WTC11 (cell line): ENCODE measurements at regions not wholly inside any gene's neighbourhood (a gene's known extent, or its start where the extent isn't known, plus 50 kb on each side); places are given as distances from the start of the nearest gene placed in this dataset.
"Not testable (repeated sequence)": the region's sequence is repeated elsewhere in the genome, so short reads cannot be mapped to it uniquely, and the experiment has no call there.

Experiments
- ATAC-seq: fragments of 200-7000 bp; cut with Tn5 transposase; 2 replicates; pipeline ENCODE4 v1.10.0; 2021; ENCODE audit warnings: mild to moderate bottlenecking, moderate library complexity
- CTCF ChIA-PET: fragments of 300-600 bp; sonication (Branson Sonifier 250); formaldehyde crosslinking; loops from one replicate; lab custom pipeline; 2021; ENCODE audit warnings: antibody characterized with exemption; lab: Charles Lee
- POLR2A ChIA-PET: fragments of 350-600 bp; sonication (Branson Sonifier 250); formaldehyde crosslinking; loops from one replicate; lab custom pipeline; 2021; ENCODE audit warnings: antibody characterized with exemption; lab: Charles Lee
- DNase-seq: peaks from one replicate; pipeline ENCODE4 v3.0.0; 2021; ENCODE audit warnings: low spot score
- H3K27ac Mint-ChIP-seq: 2 replicates; pipeline ENCODE4 v1.8.0; 2021; ENCODE audit warnings: mixed read lengths
- H3K27me3 Mint-ChIP-seq: 2 replicates; pipeline ENCODE4 v1.8.0; 2021; ENCODE audit warnings: low read depth, mild to moderate bottlenecking, moderate library complexity, mixed read lengths
- H3K36me3 Mint-ChIP-seq: 2 replicates; pipeline ENCODE4 v1.8.0; 2021; ENCODE audit warnings: mixed read lengths
- H3K4me1 Mint-ChIP-seq: 2 replicates; pipeline ENCODE4 v1.8.0; 2022; ENCODE audit warnings: mixed read lengths
- H3K4me3 Mint-ChIP-seq: 2 replicates; pipeline ENCODE4 v1.8.0; 2021; ENCODE audit warnings: mild to moderate bottlenecking, moderate library complexity, mixed read lengths
- H3K9me3 Mint-ChIP-seq: 2 replicates; pipeline ENCODE4 v1.8.0; 2021; ENCODE audit warnings: mixed read lengths
- ARID4B ChIP-seq: sonication (generic); formaldehyde crosslinking; IDR thresholded peaks from 2 replicates; pipeline ENCODE4 v1.8.0; 2023; ENCODE audit warnings: missing genetic modification reagents, mild to moderate bottlenecking, borderline replicate concordance
- ATF3 ChIP-seq: sonication (generic); formaldehyde crosslinking; conservative IDR thresholded peaks from 2 replicates; pipeline ENCODE4 v1.8.1; 2022; ENCODE audit warnings: mild to moderate bottlenecking, missing genetic modification reagents
- CDX4 ChIP-seq: fragments of 250-450 bp; sonication (Bioruptor Pico); IDR thresholded peaks from 2 replicates; pipeline ENCODE4 v1.9.0; 2021; ENCODE audit warnings: moderate library complexity, mild to moderate bottlenecking, inconsistent platforms, borderline replicate concordance
- ELF4 ChIP-seq: sonication (generic); formaldehyde crosslinking; IDR thresholded peaks from 2 replicates; pipeline ENCODE4 v1.8.1; 2022; ENCODE audit warnings: low read depth, mild to moderate bottlenecking, moderate library complexity, missing genetic modification reagents
- ETV6 ChIP-seq: sonication (generic); formaldehyde crosslinking; IDR thresholded peaks from 2 replicates; pipeline ENCODE4 v1.8.1; 2022; ENCODE audit warnings: mild to moderate bottlenecking, missing genetic modification reagents
- FOXJ3 ChIP-seq: sonication (generic); formaldehyde crosslinking; IDR thresholded peaks from 2 replicates; pipeline ENCODE4 v1.9.0; 2021; ENCODE audit warnings: missing genetic modification reagents, mild to moderate bottlenecking, borderline replicate concordance
- FOXP1 ChIP-seq: sonication (generic); formaldehyde crosslinking; IDR thresholded peaks from 2 replicates; pipeline ENCODE4 v1.8.0; 2022; ENCODE audit warnings: missing genetic modification reagents, mild to moderate bottlenecking, moderate library complexity, borderline replicate concordance
- NR3C1 ChIP-seq: sonication (generic); formaldehyde crosslinking; conservative IDR thresholded peaks from 2 replicates; pipeline ENCODE4 v1.8.1; 2023; ENCODE audit warnings: low read depth, mild to moderate bottlenecking, missing genetic modification reagents
- OVOL2 ChIP-seq: fragments of 250-450 bp; sonication (Bioruptor Pico); IDR thresholded peaks from 2 replicates; pipeline ENCODE4 v1.9.0; 2021; ENCODE audit warnings: mild to moderate bottlenecking, borderline replicate concordance
- PRDM15 ChIP-seq: sonication (generic); formaldehyde crosslinking; IDR thresholded peaks from 2 replicates; pipeline ENCODE4 v1.8.0; 2022; ENCODE audit warnings: missing genetic modification reagents
- RELA ChIP-seq: sonication (generic); formaldehyde crosslinking; IDR thresholded peaks from 2 replicates; pipeline ENCODE4 v1.8.1; 2022; ENCODE audit warnings: missing genetic modification reagents, mild to moderate bottlenecking, borderline replicate concordance
- TEAD1 ChIP-seq: sonication (generic); formaldehyde crosslinking; IDR thresholded peaks from 2 replicates; pipeline ENCODE4 v1.8.0; 2022; ENCODE audit warnings: mild to moderate bottlenecking, missing genetic modification reagents
- ZBTB43 ChIP-seq: sonication (generic); formaldehyde crosslinking; IDR thresholded peaks from 2 replicates; pipeline ENCODE4 v1.8.1; 2023; ENCODE audit warnings: mild to moderate bottlenecking, missing genetic modification reagents
- ZNF138 ChIP-seq: sonication (generic); formaldehyde crosslinking; conservative IDR thresholded peaks from 2 replicates; pipeline ENCODE4 v1.8.1; 2022; ENCODE audit warnings: mild to moderate bottlenecking, moderate library complexity, missing genetic modification reagents
- ZNF232 ChIP-seq: sonication (generic); formaldehyde crosslinking; IDR thresholded peaks from 2 replicates; pipeline ENCODE4 v1.8.0; 2022; ENCODE audit warnings: mild to moderate bottlenecking, missing genetic modification reagents
- ZNF281 ChIP-seq: sonication (generic); formaldehyde crosslinking; IDR thresholded peaks from 2 replicates; pipeline ENCODE4 v1.8.0; 2023; ENCODE audit warnings: mild to moderate bottlenecking, missing genetic modification reagents
- ZNF416 ChIP-seq: fragments of 250-450 bp; sonication (Bioruptor Pico); IDR thresholded peaks from 2 replicates; pipeline ENCODE4 v1.9.0; 2021; ENCODE audit warnings: mild to moderate bottlenecking, inconsistent platforms

GRCh38 chr3:71925511-71926261, 140.7 kb upstream of the PROK2 start:
- POLR2A ChIA-PET, ATAC-seq, H3K9me3 Mint-ChIP-seq, H3K36me3 Mint-ChIP-seq, DNase-seq, H3K27me3 Mint-ChIP-seq: not testable (repeated sequence)
- CTCF ChIA-PET: interaction anchor here (0.6 to 3.2 kb wide), 18 partner anchors 9 to 1102 kb away, joined by 3 to 23 read pairs (median 4); no protein-coding TSS in a partner anchor
- Mint-ChIP-seq H3K27ac (peak overlapping the region; percentile 93), H3K4me3 (peak overlapping the region; percentile 52), H3K4me1 (peaks cover 55% of the 10 kb centered on the region)
- peak; percentile 64; the same call in 1 of the 2 replicates for TF ChIP-seq TEAD1

GRCh38 chr3:71924721-71925120, 139.8 kb upstream of the PROK2 start:
- CTCF ChIA-PET: interaction anchor here (1.1 kb wide), 1 partner anchor 49 kb away, joined by 4 read pairs; no protein-coding TSS in a partner anchor
- POLR2A ChIA-PET: no interaction called here
- peaks cover 4% of the 10 kb centered on the region; the same call in 1 of the 2 replicates for H3K9me3 Mint-ChIP-seq

GRCh38 chr3:71921036-71921435, 136.1 kb upstream of the PROK2 start:
- ChIA-PET POLR2A (interaction anchor here (0.5 kb wide), 1 partner anchor 64 kb away, joined by 3 read pairs; no protein-coding TSS in a partner anchor), CTCF (interaction anchor here (0.9 kb wide), 1 partner anchor 39 kb away, joined by 3 read pairs; no protein-coding TSS in a partner anchor)
- H3K27ac Mint-ChIP-seq: no peak overlapping the region
- TF ChIP-seq ZBTB43 (CRISPR knock-in tag) (no peak), FOXP1 (CRISPR knock-in tag) (no peak), PRDM15 (no peak), ARID4B (CRISPR knock-in tag) (no peak), NR3C1 (CRISPR knock-in tag) (no peak), FOXJ3 (CRISPR knock-in tag) (no peak), ETV6 (no peak), OVOL2 (no peak), ZNF281 (no peak), ZNF138 (CRISPR knock-in tag) (no peak), ATF3 (CRISPR knock-in tag) (no peak)

More at GRCh38 chr3:71924721-71925120, 139.8 kb upstream of the PROK2 start:
- no peak for DNase-seq
- H3K27ac Mint-ChIP-seq: peak overlapping the region; percentile 87; the same call in 1 of the 2 replicates
- no peak for ATAC-seq
- no peak for TF ChIP-seq ZNF232 (CRISPR knock-in tag)
- TF ChIP-seq CDX4 (CRISPR knock-in tag): no peak
- TF ChIP-seq RELA: no peak
- TF ChIP-seq ZNF416: no peak
- no peak for TF ChIP-seq ELF4 (CRISPR knock-in tag)
- H3K36me3 Mint-ChIP-seq: peaks cover 3% of the 10 kb centered on the region; the same call in 1 of the 2 replicates
- H3K27me3 Mint-ChIP-seq: no peaks in the 10 kb centered on the region; the same call in 1 of the 2 replicates
- no peak overlapping the region for H3K4me3 Mint-ChIP-seq
- peaks cover 49% of the 10 kb centered on the region for H3K4me1 Mint-ChIP-seq

More at GRCh38 chr3:71921036-71921435, 136.1 kb upstream of the PROK2 start:
- Mint-ChIP-seq H3K36me3 (no peaks in the 10 kb centered on the region), H3K9me3 (no peaks in the 10 kb centered on the region), H3K4me3 (no peak overlapping the region), H3K4me1 (peaks cover 32% of the 10 kb centered on the region), H3K27me3 (no peaks in the 10 kb centered on the region; the same call in 1 of the 2 replicates)
- no peak for DNase-seq
- no peak for ATAC-seq
